ENCODE measurements at regions not wholly inside any gene's neighbourhood (a gene's known extent, or its start where the extent isn't known, plus 50 kb on each side); places are given as distances from the start of the nearest gene placed in this dataset.
"Not testable (repeated sequence)": the region's sequence is repeated elsewhere in the genome, so short reads cannot be mapped to it uniquely, and the experiment has no call there.

DNA sequence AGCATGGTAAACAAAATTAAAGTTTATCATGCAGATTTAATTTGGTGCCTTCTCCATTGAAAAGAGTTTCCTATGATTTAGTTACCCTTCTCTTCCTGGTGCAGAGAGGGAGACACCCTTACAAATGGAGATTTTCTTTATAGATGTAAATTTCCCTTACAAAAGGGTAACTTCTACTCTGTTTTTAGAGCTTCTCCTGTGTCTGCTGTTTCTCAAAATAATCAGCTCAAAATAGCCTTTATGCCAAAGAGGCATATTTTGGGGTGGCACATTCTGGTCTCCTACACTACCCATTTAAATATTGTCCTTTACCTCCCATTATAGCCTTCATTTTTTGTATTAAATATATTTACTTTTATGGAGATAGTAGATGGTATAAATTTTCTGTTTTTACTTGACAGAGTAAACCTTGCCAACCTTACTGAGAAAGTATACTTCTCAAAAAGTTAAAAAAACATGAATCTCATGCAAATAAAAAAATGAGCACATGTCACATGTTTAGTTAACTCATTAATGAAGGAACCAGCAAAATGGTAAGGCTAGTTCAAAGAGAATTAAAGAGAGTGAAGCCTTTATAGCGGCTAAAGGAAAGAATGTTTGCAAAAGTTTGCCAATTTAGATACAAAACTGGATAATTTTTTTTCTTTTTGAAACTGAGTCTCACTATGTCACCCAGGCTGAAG is 83.3 kb upstream of the MSH6 start:
- Mint-ChIP-seq H3K4me1 (no peaks in the 10 kb centered on the region), H3K4me3 (no peak overlapping the region), H3K27me3 (peaks cover 34% of the 10 kb centered on the region), H3K27ac (no peak overlapping the region), H3K36me3 (ENCODE audit: low read depth) (no peaks in the 10 kb centered on the region)
- ATAC-seq (no peak), DNase-seq (no peak)
- no peaks in the 10 kb centered on the region for H3K9me3 ChIP-seq (ENCODE audit: control insufficient read depth, low read length, poor library complexity, severe bottlenecking)

DNA sequence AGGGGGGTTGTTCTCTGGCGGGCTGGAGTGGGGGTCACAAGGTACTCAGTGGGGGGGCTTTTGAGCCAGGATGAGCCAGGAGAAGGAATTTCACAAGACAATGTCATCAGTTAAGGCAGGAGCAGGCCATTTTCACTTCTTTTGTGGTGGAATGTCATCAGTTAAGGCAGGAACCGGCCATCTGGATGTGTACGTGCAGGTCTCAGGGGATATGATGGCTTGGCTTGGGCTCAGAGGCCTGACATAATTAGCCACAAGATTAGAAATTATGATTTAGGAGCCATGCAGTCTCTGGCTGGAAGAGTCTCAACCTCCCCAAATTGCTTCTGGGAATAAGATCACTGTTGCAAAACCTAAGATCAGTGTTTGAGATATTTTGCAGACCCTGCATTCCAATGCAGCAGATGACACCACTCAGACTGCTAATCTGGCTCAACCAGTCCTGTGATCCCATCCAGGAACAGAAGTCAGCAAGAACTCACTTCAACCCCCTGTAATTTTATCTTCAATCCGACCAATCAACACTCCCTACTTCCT is 84.4 kb upstream of the MSH6 start:
- not testable (repeated sequence) for H3K27ac Mint-ChIP-seq; ATAC-seq; H3K4me1 Mint-ChIP-seq; H3K36me3 Mint-ChIP-seq (ENCODE audit: low read depth); DNase-seq; H3K4me3 Mint-ChIP-seq; H3K9me3 ChIP-seq (ENCODE audit: control insufficient read depth, low read length, poor library complexity, severe bottlenecking)
- peaks cover 35% of the 10 kb centered on the region for H3K27me3 Mint-ChIP-seq

- ATAC-seq; DNase-seq; H3K9me3 ChIP-seq (ENCODE audit: control insufficient read depth, low read length, poor library complexity, severe bottlenecking); H3K27ac Mint-ChIP-seq; H3K4me3 Mint-ChIP-seq; H3K4me1 Mint-ChIP-seq; H3K36me3 Mint-ChIP-seq (ENCODE audit: low read depth): not testable (repeated sequence)
- peaks cover 34% of the 10 kb centered on the region for H3K27me3 Mint-ChIP-seq
Measured at GRCh38 chr2:47697681-47698435, 85.1 kb upstream of the MSH6 start.

DNA sequence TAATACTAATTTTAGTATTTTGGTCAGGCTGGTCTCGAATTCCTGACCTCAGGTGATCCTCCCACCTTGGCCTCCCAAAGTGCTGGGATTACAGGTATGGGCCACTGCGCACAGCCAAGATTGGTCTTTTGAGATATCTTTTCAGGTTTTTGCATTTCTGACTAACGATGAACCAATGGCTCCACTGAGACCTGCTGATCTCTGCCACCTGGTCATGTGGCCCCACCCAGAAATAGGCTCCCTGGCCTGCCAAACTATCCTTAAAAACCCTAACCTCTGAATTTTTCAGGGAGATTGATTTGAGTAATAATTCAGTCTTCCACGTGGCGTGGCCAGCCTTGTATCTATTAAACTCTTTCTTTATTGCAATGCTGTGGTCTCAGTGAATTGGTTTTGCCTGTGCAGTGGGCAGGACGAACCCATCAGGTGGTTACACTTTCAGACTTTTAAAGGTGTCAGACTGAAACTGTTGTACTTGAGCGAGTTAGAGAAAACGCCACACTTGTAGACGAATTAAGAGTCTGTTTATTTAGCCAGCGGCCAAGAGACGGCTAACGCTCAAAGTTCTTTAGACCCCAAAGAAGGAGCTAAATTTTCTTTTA is 85.8 kb upstream of the MSH6 start:
- H3K36me3 Mint-ChIP-seq (ENCODE audit: low read depth), result no peaks in the 10 kb centered on the region
- H3K27ac Mint-ChIP-seq, result no peak overlapping the region
- no peaks in the 10 kb centered on the region for H3K9me3 ChIP-seq (ENCODE audit: control insufficient read depth, low read length, poor library complexity, severe bottlenecking)
- no peak for ATAC-seq
- DNase-seq, result no peak
- no peak overlapping the region for H3K4me3 Mint-ChIP-seq
- no peaks in the 10 kb centered on the region for H3K4me1 Mint-ChIP-seq
- peaks cover 34% of the 10 kb centered on the region for H3K27me3 Mint-ChIP-seq

- Mint-ChIP-seq H3K27me3 (peaks cover 34% of the 10 kb centered on the region), H3K36me3 (ENCODE audit: low read depth) (no peaks in the 10 kb centered on the region), H3K4me3 (no peak overlapping the region), H3K4me1 (no peaks in the 10 kb centered on the region), H3K27ac (no peak overlapping the region)
- ATAC-seq (no peak), DNase-seq (no peak)
- H3K9me3 ChIP-seq (ENCODE audit: control insufficient read depth, low read length, poor library complexity, severe bottlenecking), result no peaks in the 10 kb centered on the region
Measured at GRCh38 chr2:47696478-47696831, 86.5 kb upstream of the MSH6 start.

DNA sequence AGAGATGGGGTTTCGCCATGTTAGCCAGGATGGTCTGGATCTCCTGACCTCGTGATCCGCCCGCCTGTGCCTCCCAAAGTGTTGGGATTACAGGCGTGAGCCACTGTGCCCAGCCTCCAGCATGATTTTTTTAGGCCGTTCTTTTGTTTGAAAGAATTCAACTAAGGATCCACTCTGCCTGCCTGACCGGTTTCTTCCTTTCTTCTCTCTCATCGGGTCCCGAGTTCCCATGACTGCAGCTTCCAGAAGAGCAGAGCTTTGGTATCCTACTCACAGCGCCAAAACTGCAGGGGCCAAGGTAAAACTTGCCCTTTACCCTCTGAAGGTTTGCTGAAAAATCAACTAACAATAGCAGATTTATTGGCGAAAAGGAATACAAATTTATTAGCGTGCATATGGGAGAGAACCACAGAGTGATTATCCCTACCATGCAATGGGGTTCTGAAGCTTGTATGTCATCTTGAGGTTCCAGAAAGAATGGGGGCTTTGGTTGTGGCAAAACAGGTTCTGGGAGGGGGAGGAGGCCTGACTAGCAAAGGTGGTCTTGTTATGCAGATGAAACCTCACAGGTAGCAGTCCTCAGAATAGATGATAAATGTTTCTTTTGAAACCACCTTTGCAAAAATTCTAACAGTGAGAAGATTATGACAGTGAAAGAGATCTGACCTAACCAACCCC is 87.0 kb upstream of the MSH6 start:
- no peaks in the 10 kb centered on the region for H3K4me1 Mint-ChIP-seq
- ATAC-seq, result no peak
- H3K27me3 Mint-ChIP-seq, result peaks cover 34% of the 10 kb centered on the region
- no peak overlapping the region for H3K27ac Mint-ChIP-seq
- no peaks in the 10 kb centered on the region for H3K36me3 Mint-ChIP-seq (ENCODE audit: low read depth)
- no peak overlapping the region for H3K4me3 Mint-ChIP-seq
- H3K9me3 ChIP-seq (ENCODE audit: control insufficient read depth, low read length, poor library complexity, severe bottlenecking), result no peaks in the 10 kb centered on the region
- no peak for DNase-seq

DNA sequence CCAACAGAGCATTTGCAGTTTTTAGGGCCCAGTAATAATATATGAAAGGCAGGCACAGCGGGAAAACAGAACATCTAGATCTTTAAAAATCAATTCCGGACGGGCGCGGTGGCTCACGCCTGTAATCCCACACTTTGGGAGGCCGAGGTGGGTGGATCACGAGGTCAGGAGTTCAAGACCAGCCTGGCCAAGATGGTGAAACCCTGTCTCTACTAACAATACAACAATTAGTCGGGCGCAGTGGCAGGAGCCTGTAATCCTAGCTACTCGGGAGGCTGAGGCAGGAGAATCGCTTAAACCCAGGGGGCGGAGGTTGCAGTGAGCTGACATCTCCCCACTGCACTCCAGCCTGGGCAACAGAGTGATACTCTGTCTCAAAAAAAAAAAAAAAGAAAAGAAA is 88.5 kb upstream of the MSH6 start:
- H3K27ac Mint-ChIP-seq, result not testable (repeated sequence)

GRCh38 chr2:47690706-47691325 is 92.1 kb upstream of the MSH6 start:
- not testable (repeated sequence) for ATAC-seq; DNase-seq; H3K36me3 Mint-ChIP-seq (ENCODE audit: low read depth); H3K27ac Mint-ChIP-seq; H3K27me3 Mint-ChIP-seq; H3K9me3 ChIP-seq (ENCODE audit: control insufficient read depth, low read length, poor library complexity, severe bottlenecking); H3K4me1 Mint-ChIP-seq; H3K4me3 Mint-ChIP-seq

More for the DNA sequence above, 88.5 kb upstream of the MSH6 start:
- peaks cover 34% of the 10 kb centered on the region for H3K27me3 Mint-ChIP-seq
- not testable (repeated sequence) for H3K4me1 Mint-ChIP-seq; H3K36me3 Mint-ChIP-seq (ENCODE audit: low read depth); DNase-seq; ATAC-seq; H3K4me3 Mint-ChIP-seq; H3K9me3 ChIP-seq (ENCODE audit: control insufficient read depth, low read length, poor library complexity, severe bottlenecking)

GRCh38 chr2:47690132-47690531 is 92.8 kb upstream of the MSH6 start:
- no peaks in the 10 kb centered on the region for H3K9me3 ChIP-seq (ENCODE audit: control insufficient read depth, low read length, poor library complexity, severe bottlenecking)
- Mint-ChIP-seq H3K27ac (no peak overlapping the region), H3K4me1 (peaks cover 2% of the 10 kb centered on the region), H3K4me3 (no peak overlapping the region), H3K36me3 (ENCODE audit: low read depth) (no peaks in the 10 kb centered on the region), H3K27me3 (peaks cover 6% of the 10 kb centered on the region)
- ATAC-seq, result no peak
- DNase-seq, result no peak

DNA sequence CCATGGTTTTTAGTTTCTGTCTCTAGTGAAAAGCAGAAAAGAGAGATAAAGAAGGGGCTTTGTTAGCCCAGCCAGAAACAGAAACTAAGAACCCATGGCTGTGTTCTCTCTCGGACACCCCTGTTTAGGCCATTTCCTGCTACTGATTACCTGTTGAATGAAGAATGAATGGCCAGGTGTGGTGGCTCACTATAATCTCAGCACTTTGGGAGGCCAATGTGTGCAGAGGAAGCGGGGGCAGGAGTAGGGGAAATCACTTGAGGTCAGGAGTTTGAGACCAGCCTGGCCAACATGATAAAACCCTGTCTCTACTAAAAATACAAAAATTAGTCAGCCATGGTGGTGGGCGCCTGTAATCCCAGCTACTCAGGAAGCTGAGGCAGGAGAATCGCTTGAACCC is 93.8 kb upstream of the MSH6 start:
- not testable (repeated sequence) for H3K9me3 ChIP-seq (ENCODE audit: control insufficient read depth, low read length, poor library complexity, severe bottlenecking); ATAC-seq; H3K4me3 Mint-ChIP-seq; H3K27ac Mint-ChIP-seq; H3K27me3 Mint-ChIP-seq; DNase-seq; H3K4me1 Mint-ChIP-seq; H3K36me3 Mint-ChIP-seq (ENCODE audit: low read depth)

GRCh38 chr2:47688561-47688960 is 94.4 kb upstream of the MSH6 start:
- ATAC-seq (no peak), DNase-seq (no peak)
- Mint-ChIP-seq H3K36me3 (ENCODE audit: low read depth) (no peaks in the 10 kb centered on the region), H3K27ac (no peak overlapping the region), H3K4me3 (no peak overlapping the region), H3K27me3 (no peaks in the 10 kb centered on the region), H3K4me1 (peaks cover 2% of the 10 kb centered on the region)
- no peaks in the 10 kb centered on the region for H3K9me3 ChIP-seq (ENCODE audit: control insufficient read depth, low read length, poor library complexity, severe bottlenecking)

GRCh38 chr2:47687856-47688255 is 95.1 kb upstream of the MSH6 start:
- no peak for DNase-seq
- Mint-ChIP-seq H3K4me3 (no peak overlapping the region), H3K4me1 (peaks cover 2% of the 10 kb centered on the region), H3K27ac (no peak overlapping the region), H3K36me3 (ENCODE audit: low read depth) (no peaks in the 10 kb centered on the region), H3K27me3 (no peaks in the 10 kb centered on the region)
- no peaks in the 10 kb centered on the region for H3K9me3 ChIP-seq (ENCODE audit: control insufficient read depth, low read length, poor library complexity, severe bottlenecking)
- no peak for ATAC-seq

GRCh38 chr2:47686018-47686417 is 96.9 kb upstream of the MSH6 start:
- H3K9me3 ChIP-seq (ENCODE audit: control insufficient read depth, low read length, poor library complexity, severe bottlenecking), result no peaks in the 10 kb centered on the region
- Mint-ChIP-seq H3K27ac (no peak overlapping the region), H3K4me1 (peaks cover 2% of the 10 kb centered on the region), H3K27me3 (no peaks in the 10 kb centered on the region), H3K4me3 (no peak overlapping the region), H3K36me3 (ENCODE audit: low read depth) (peaks cover 3% of the 10 kb centered on the region)
- ATAC-seq (no peak), DNase-seq (no peak)

All from T-helper 17 cell (primary cell).